Prostate gland (tissue), 2 donors: ENCODE measurements at regions not wholly inside any gene's neighbourhood (a gene's known extent, or its start where the extent isn't known, plus 50 kb on each side); places are given as distances from the start of the nearest gene placed in this dataset.

Experiments used
- CTCF ChIP-seq, 4 experiments: fragments of 200-600 bp in 2 of 4; fragments of 450-650 bp in 2 of 4; sonication (generic) in 2 of 4; IDR thresholded peaks; 1 replicate in 3 of 4; 2 replicates in 1 of 4; pipeline ENCODE4 v1.5.1; 2016 to 2019; ENCODE audit warnings: antibody characterized with exemption in 4 of 4, mild to moderate bottlenecking in 2 of 4, moderate library complexity in 2 of 4
- POLR2AphosphoS5 ChIP-seq: sonication (generic); formaldehyde crosslinking; IDR thresholded peaks from one replicate; pipeline ENCODE4 v1.6.1; 2017; ENCODE audit warnings: antibody characterized with exemption

GRCh38 chr7:33762911-33763306 is 142.4 kb upstream of the BMPER start:
- TF ChIP-seq CTCF (IDR thresholded peaks at IDR 0.05): no peak
- TF ChIP-seq POLR2AphosphoS5: no peak
